NCI-H2107 treated with DMSO at 0.1 percent for 48 hours (cell line): ENCODE measurements at regions not wholly inside any gene's neighbourhood (a gene's known extent, or its start where the extent isn't known, plus 50 kb on each side); places are given as distances from the start of the nearest gene placed in this dataset.

Source experiments
- DNase-seq: peaks from one replicate; lab custom pipeline; 2025; ENCODE audit not compliant: unreplicated experiment; lab: John Stamatoyannopoulos, UW

- no peak for DNase-seq
Measured at GRCh38 chr2:228658998-228659397, 477.5 kb upstream of the SPHKAP start.

DNA sequence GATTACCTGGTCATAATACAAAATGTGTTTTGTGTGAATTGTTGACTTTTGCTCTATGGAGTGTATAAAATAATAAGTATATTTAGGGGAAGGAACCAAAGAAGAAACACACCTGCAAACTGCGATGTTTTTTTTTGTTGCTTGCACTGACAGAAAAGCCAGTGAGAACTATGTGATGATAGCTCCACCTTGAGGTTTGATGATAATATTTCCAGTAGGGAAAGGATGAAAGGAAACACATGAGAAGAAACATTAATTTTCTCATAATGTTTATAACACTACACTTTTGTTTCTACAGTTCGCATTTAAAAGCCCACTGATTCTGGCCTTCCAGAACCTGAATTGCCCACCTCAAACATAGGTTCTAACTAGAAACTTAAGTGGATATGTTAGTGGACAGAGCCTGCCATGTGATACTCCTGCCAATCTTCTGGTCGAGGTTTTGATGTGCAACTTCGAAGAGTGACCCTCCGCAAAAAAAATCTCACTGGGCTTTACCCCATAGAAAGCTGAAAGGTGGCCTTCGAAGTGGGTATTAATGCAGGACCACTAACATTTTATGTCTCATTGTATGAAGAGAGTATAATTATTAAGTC lies 476.4 kb upstream of the SPHKAP start:
- peak; percentile 45 for DNase-seq

DNA sequence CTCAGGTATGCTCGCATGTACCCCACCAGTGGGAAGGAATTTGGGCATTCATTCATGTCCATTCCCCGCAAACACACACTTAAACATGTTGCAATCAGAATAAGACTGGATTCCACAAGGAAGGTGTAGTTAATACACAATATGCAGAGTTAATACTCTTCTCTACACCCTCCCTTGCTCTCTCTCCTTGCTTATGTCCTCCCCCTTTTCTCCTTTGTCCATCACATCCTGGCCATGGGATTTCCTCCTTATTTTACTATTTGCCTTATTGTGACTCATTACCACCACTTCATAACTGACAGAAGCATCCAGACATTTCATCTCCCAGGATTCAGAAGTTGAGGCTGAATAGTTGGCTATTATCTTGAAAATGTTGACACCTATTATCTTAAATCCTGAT lies 473.8 kb upstream of the SPHKAP start:
- no peak for DNase-seq

DNA sequence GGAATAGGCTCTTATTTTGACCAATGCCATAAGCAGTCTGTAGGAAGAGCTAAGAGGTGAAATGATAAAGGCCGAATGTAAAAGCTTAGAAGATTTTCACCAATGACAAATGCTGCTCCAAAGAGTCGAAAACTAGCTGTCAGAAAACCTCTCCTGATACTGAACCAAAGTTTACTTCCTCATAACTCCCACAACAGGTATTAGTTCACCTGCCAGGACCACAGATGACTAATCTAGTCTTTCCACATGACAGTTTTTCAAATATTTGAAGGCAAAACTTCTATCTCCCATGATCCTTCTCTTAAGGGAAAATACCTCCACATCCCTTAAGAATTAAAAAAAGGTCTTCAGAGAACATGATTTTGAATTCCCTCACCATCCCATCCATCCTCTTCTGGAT lies 473.2 kb upstream of the SPHKAP start:
- DNase-seq: no peak

- no peak for DNase-seq
Measured at GRCh38 chr2:228653884-228654283, 472.4 kb upstream of the SPHKAP start.

- no peak for DNase-seq
Measured at GRCh38 chr2:228652366-228652765, 470.9 kb upstream of the SPHKAP start.

GRCh38 chr2:228649876-228650275 lies 468.4 kb upstream of the SPHKAP start:
- no peak for DNase-seq

GRCh38 chr2:228649447-228649846 lies 468.0 kb upstream of the SPHKAP start:
- DNase-seq: no peak

DNA sequence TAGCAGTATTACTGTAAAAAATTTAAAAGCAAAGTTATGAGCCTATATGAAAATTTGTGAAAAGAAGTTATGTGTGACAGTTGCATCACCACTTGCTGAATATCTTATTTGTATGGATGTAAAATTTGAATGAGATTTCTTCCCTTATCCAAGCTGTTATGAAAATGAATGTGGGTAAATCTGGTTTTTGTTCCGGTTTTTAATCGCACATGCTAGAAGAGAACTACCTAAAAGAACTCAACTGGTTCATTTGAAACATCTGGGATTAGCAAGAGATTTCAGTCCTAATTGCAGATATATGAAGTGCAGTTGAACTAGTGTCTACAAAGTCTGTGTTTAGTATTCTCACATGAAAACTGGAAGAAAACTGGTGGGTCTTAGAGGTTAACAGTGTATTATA lies 467.1 kb upstream of the SPHKAP start:
- no peak for DNase-seq

- no peak for DNase-seq
Measured at GRCh38 chr2:228646061-228646460, 464.6 kb upstream of the SPHKAP start.

- DNase-seq: no peak
Measured at GRCh38 chr2:228644199-228644598, 462.7 kb upstream of the SPHKAP start.

- DNase-seq: no peak
Measured at GRCh38 chr2:228642861-228643260, 461.4 kb upstream of the SPHKAP start.

DNA sequence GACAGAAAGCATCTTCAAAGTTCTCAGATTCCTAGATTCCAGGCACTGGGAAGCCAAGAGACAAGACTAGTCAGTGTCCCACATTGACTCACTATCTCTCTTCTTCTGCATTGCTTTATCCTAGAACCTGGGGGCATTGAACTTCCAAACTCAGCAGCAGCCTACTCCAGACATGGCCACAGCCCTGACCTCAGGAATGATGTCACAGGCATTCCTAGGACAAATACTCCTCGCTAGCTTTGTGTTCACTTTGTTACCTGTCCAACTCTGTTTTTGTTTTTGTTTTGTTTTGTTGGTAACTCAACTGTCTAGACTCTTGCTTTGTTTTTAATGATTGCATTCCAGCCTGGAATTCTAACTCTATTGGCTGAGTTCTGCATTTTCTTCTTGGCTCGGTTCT lies 449.3 kb upstream of the SPHKAP start:
- no peak for DNase-seq

- DNase-seq: no peak
Measured at GRCh38 chr2:228629251-228629650, 447.8 kb upstream of the SPHKAP start.

GRCh38 chr2:228628682-228629081 lies 447.2 kb upstream of the SPHKAP start:
- no peak for DNase-seq

DNA sequence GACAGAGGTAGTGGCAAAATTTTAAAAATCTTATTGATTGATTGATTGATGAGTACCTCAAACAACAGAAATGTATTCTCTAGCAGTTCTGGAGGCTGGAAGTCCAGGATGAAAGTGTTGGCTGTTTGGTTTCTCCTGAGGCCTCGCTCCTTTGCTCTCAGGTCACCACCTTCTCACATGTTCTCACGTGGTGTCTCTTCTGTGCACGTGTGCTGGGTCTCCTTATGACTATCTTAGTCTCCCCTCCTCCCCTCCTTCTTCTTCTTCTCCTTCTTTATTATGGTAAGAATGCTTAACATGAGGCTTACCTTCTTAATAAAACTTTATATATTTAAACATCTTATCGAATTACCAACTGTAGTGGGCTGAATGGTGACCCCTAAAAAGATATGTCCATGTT lies 446.0 kb upstream of the SPHKAP start:
- no peak for DNase-seq

GRCh38 chr2:228625481-228625880 lies 444.0 kb upstream of the SPHKAP start:
- DNase-seq: no peak

DNA sequence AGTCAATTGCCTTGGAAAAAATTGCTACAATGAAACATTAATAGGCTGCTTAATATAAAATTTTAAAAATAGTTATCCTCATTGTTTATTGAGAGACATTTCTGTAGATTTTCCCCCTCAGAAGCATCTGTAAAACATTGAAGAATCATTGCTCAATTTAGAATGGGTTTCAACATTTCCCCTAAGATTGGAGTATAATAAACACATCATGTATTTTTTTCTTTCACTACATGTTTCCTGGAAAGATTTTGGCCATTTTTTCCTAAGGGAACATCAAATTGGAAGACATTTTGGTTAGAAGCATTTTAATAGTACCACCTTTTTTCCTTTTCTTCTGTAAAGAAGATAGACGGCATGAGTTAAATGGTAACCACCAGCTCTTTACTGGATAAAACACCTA lies 443.2 kb upstream of the SPHKAP start:
- no peak for DNase-seq

GRCh38 chr2:228615496-228615895 lies 434.0 kb upstream of the SPHKAP start:
- no peak for DNase-seq

DNA sequence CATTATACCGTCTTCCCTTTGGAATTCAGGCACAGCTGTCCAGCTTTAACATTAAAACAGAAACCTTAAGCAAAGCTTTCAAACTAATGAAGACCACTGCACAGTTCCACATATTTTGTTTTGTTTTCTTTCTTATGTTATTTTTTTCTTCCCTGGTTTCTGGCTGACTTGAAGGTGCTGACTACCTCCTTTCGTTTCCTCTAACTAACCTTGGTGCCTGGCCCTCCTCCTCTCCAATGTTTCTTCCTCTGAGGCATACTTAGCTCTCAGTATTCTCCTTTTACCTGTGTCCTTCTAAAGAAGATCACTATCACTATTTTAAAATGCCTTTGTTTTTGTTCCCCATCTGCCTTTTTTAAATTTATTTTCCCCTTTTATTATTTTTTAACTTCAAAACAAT lies 433.3 kb upstream of the SPHKAP start:
- no peak for DNase-seq

- peak; percentile 58 for DNase-seq
Measured at GRCh38 chr2:228613133-228613850, 431.8 kb upstream of the SPHKAP start.

DNA sequence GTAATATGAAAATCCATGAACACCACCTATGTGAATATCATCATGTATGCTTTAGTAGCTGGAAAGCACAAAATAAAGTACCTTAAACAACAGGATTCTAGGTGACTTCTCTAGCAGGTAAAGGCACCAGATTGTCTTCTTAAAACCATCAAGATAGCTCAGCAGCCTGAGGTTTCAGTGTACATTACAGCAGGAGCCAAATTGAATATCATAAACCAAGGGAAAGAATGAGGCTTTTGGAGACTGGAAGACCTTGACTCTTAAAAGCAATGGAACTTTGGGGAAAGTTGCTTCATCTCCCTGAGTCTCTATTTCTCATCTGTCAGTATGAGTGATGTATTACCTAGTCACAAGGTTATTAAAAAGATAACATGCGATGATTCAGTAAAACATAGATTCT lies 429.7 kb upstream of the SPHKAP start:
- no peak for DNase-seq

DNA sequence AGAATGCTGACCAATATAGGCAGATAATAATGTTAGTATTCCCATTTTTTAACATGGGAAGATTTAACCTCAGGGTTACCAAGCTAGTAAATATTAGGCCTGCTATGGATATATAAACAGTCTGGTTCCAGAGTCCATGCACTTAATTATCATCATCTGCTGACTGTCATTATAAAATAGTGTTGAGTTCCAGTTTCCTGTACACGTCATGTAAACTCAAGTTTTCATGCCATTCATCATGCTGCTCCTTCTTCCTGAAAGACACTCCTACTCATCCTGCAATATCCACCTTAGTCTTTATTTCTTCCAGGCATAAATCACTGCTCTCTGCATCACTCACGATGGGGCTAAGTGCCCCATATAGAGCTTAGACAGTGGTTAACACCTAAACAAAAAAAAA lies 420.8 kb upstream of the SPHKAP start:
- no peak for DNase-seq
